ENCODE measurements at regions not wholly inside any gene's neighbourhood (a gene's known extent, or its start where the extent isn't known, plus 50 kb on each side); places are given as distances from the start of the nearest gene placed in this dataset.
"Not testable (repeated sequence)": the region's sequence is repeated elsewhere in the genome, so short reads cannot be mapped to it uniquely, and the experiment has no call there.

DNA sequence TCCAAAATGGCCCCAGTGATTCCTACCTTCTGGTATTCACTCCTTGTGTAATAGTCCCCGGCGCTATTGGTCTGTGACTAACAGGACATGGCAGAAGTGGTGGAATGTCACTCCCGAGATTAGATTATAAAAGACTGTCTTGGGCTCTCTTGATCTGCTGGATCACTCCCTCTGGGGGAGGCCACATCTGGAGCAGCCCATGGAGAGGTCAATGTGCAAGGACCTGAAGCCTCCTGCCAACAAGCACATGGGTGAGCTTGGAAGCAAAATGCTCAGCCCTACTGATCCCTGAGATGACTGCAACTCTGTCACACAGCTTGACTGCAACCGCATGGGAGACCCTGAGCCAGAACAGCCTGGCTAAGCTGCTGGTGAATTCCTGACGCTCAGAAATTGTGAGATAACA lies 94.3 kb upstream of the GLI2 start:
- no peak for DNase-seq

DNA sequence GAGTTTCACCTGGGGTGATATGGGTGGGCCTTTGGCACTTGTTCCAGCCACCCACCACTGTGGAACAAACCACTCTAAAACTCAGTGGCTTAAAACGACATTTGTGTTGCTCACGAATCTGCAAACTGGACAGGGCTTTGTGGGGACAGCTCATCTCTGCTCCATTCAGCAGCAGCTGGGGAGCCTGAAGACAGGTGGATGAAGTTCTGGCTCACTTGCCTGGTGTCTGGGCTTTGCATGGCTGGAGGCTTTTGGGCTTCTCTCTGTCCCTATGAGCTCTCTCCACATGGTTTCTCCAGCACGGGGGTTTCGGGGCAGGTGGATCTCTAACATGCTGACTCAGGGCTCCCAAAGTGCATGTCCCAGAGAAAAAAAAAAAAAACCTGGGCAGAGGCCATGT lies 93.0 kb upstream of the GLI2 start:
- DNase-seq = no peak

DNA sequence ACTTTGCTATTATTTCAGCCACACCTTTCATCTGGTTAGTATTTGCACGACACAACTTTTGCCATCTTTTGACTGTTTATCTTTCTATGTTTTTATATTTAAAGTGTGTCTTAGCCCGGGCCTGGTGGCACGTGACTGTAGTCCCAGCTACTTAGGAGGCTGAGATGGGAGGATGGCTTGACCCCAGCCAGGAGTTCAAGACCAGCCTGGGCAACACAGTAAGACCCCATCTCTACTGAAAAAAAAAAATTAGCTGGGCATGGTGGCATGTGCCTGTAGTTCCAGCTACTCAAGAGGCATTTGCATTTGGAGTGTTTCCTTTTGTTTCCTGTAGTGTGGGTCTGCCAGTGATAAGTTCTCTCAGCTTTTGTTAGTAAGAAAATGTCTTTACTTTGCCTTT lies 88.7 kb upstream of the GLI2 start:
- no peak for DNase-seq

DNA sequence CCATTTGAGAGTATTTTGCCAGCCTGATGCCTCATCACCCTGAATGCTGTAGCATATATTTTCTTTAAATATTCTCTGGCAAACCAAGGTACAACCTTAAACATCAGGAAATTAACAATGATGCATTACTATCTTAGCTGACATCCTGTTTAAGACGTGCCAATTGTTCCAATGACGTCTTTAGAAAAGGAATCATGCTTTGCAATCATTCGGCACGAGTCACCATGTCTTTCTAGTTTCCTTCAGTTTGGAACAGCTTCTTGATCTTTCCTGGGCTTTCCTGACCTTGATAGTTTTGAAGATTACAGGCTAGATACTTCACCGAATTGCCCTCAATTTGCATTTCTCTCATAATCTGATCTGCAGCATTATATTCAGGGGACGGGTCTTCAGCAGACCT lies 88.2 kb upstream of the GLI2 start:
- no peak for DNase-seq

DNA sequence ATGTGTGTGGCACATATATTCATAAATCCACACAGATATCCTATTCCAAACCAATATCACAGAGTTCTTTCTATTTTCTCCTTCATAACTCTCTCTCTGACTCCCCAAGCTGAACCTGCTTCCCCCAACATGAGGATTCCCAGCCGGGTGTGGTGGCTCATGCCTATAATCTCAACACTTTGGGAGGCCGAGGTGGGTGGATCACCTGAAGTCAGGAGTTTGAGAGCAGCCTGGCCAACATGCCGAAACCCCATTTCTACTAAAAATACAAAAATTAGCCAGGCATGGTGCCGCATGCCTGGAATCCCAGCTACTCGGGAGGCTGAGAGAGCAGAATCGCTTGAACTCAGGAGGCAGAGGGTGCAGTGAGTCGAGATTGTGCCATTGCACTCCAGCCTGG lies 86.3 kb upstream of the GLI2 start:
- not testable (repeated sequence) for DNase-seq

DNA sequence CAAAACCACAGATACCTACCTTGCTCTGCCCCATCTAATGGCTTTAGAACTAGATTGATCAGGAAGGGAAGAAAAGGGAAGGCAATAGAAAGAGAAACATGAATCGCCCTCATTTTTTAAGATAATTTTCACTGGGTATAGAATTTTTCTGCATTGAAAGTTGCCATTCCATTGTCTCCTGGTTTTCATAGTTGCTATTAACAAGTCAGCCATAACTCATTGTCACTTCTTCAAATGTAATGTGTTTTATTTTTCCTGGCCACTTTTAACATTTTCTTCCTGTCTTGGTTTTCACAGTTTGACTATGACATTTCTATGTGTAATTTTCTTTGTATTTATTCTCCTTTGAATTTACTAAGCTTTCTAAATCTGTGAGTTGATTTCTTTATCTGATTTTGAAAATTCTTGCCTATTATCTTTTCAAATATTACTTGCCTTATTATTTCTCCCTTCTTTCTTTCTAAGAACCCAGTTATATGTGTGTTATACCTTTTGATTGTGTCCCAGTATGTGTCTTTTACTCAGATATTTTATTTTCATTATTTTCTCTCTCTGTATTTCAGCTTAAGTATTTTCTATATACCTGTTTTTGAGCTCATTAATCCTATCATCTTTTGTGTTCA lies 85.5 kb upstream of the GLI2 start:
- DNase-seq = no peak

DNA sequence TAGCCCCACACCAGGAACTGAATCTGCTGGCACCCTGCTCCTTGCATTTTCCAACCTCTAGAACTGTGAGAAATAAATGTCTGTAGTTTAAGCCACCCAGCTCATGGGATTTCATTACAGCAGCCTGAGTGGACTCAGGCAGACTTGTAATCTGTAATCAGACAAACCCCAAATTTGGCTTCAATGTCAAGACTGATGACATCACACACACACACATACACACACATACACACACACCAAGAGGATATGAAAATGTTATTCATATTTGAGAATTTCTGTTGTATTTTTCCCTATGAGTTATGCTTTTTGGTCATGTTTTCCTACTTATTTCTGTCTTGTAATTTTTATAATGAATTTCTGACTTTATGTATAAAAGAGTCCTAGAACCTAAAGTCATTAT lies 83.8 kb upstream of the GLI2 start:
- no peak for DNase-seq

DNA sequence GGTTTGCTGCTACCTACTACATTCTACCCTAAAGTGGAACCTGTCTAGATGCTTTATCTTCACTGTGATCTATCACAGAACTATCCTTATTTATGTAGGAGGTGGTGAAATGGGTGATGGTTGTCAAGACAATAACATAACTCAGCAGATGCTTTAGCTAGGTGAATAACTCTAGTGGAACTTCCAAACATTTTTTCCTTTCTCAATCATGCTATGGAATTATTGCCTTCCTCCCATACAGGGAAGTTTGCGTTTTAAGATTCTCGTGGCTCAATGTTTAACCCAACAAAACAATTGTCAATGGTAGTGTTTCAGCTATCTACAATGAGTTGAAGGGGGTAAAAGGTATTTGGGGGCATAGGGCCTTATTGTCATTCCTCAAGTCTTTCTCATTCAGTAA lies 82.6 kb upstream of the GLI2 start:
- DNase-seq = no peak

DNA sequence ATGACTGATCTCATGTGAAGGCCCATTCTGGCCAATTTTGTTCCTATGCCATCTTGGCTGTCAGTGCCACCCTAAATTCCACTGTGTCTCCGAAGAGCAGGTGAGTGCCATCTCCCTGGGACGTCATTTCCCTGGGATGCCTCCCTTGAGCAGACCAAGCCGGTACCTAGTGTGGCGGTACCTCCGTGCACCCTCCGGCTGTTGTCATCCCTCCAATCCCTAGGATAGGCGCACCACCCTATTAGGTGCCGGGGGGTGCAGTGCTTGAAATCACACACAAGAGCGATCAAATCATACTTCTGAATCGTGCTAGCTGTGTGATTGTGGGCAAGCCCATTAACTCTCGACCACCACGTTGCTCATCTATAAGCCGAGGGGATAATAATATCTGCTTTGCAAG lies 81.8 kb upstream of the GLI2 start:
- no peak for DNase-seq

DNA sequence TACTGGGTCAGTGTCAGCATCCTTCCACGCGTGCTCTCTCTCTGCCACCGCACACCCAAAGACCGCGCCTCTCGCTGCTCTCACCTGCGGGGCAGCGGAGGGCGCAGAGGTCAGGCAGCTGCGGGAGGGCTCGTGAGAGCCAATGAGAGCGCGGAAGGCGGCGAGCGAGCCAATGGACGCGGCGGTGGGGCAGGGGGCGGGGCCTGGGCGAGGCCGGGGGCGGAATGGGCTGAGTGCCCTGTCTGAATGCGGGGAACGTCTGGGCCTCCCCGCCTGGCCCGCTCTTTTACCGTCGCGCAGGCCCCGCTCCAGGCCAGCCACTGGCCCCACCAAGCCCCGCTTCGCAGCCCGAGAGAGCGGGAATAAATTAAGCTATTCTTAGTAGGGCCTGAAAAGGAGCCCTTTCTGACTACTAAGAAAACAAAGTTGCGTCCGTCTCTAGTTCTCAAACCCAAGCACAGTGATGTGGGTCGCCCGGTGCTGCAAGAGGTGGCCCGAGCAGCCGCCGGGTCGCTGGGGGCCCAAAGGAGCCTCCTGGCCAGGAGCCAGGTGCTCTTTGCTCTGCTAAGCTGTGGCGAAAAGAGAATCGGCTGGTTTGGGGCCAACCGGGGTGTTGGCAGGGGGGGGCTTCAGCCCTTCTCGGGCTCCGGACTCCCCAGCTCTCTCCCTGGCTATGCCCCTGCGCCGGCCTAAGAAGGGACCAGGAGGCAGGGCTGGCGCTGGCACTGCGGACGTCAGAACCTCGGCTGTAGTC lies 81.1 kb upstream of the GLI2 start:
- no peak for DNase-seq

DNA sequence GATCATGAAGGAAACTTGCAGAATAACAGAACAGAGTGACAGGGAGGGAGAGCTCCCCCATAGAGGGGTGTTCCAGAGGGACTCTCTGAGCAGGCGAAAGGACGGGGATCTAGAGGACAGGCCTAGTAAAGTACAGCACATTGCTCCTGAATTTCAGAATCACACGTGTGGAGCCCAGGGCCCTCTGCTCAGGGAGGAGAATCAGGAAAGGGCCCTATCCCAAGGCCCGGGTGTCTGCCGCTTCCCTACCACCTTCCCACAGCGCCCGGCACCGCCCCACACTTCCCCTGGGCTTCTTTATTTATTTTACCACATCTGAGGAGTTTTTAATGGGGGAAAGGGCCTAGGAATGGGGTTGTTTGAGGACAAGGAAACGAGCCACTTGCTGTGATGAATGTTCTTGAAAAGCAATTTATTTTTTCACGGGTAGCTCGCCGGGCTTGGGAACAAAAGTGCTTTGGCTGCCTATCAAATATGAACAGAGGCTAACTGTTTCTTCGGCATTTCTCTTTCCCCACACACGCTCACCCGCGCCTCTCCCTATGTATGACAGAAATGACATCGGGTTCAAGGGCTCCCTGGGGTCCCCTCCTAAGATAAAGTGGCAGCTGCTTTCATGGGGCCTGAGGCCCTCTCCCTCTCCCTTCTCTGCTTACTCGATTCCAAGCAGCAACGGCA lies 79.3 kb upstream of the GLI2 start:
- no peak for DNase-seq

DNA sequence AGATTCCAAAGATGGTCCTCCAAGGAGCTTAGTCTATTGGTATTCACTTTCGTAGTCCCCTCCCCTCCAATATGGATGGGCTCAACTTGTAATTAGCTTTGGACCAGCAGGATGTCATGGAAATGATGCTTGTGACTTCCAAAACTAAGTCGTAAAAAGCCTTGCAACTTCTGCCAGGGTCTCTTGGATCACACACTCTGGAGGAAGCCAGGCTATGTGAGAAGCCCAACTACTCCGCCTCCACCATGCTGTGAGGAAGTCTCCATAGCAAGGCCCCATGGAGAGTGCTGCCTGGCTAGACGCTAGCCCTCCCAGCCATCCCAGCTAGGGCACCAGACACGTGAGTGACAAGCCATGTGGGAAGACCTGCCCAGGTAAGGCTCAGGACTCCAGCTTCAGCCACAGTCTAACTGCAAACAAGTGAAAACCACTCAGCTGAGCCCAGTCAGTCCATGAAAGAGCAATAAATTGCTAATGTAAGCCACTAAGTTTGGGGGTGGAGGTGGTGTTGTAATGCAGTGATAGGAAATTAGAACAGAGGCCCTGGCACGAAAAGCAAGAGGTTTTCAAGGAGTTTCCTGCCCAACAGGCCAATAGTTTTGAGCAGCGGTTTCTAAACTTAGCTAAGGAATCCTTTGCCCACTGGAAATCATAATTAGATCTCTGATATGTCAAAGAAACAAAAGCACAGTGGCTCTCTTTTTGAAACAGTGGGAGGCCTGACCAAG lies 77.5 kb upstream of the GLI2 start:
- DNase-seq = no peak

DNA sequence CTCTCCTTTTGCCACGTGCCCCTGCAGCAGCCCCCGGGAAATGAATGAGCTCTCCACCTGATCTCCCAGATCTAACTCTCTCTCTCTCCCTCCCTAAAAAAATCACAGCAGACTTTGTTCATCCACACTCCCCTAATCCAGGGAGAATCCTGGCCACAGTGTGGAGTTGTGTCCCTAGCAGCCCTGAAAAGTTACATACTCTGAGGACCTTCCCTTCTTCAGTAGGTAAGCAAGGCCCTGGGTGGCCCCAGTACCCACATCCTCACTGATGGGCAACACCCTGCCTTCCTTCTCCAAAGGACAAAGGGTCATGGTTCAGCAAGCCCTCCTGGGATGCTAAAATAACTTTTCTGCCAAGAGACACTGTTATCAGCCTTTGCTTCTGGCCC lies 76.9 kb upstream of the GLI2 start:
- no peak for DNase-seq

DNA sequence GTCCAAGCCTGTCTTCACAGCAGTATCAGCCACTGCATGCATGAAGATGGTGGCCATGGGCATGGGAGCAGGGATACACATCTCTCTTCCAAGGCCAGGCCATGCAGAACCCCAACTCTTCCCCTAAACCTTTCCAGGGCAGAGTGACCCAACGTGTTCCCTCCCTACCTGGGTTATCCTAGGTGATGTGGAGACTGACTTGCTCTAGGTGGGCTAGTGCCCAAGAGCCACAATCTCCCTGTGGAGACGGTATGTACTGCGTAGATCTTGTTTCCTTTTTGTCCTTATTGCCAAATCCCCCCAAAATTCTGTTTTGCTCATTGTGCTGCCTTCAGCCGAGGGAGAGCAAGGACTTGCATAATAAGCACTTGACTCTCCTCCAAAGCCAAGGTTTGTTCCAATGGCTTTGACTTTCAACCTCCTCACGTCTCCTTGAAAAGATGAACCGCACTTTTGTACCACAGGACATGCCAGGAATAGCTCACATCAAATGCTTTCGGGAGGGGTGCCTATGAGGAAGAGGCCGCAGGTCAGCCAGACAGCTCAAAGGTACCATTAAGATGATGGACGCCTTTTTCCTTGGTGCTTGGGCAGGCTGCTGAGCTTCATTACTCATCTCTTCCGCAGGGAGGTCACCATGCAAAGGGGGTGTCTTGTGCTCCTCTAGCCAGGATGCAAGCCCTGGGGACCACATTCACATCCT lies 76.2 kb upstream of the GLI2 start:
- no peak for DNase-seq

DNA sequence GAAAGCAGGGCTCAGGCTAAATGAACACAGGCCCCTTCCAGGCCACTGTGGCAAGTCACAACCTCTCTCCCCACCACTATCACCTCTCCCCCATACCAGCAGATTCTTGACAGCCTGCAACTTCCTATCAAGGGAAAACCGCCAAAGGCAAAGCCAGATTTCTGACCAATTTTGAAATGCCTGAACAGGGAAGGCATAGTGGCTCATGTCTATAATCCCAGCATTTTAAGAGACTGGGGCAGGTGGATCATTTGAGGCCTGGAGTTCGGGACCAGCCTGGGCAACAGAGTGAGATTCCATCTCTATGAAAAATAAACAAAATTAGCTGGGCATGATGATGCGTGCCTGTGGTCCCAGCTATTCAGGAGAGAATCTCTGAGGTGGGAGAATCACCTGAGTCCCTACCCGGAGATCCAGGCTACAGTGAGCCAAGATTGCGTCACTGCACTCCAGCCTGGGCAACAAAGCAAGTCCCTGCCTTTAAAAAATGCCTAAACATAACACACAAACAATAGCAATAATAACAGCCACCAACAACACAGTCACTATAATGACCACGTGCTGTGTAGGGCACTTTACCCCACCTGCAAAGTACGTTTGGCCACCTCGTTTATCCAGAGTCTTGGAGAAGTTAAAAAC lies 75.5 kb upstream of the GLI2 start:
- no peak for DNase-seq

DNA sequence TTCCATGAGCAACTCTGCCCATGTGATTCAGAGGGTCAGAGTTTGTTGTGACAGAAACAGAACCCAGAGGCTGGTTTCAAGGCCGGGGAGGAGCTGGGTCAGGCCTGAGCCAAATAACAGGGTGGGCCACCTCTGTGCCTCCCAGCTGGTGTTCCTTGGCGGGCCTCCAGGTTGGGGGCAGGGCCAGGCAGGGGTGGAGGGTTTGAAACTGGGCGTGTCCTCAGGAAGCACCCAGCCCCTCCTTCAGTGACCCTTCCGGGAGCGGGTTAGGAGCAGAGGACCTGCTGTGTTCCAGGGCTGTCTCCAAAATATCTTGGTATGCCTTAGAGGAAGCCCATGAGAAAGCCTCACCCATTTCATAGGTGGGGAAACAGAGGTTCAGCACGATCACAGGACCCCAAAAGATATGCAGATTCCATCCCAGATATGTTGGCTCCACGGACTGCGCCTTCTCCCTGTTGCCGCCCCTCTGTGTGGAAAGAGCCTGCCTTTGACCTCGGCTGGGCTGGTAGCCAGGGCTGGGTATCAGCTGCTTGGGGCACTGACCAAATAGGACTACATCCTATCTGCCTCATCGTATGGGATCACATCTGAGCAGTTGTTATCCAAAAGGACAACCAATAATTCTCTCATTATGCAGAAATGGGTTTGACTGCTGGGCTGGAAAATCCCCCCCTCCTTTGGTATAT lies 74.8 kb upstream of the GLI2 start:
- DNase-seq = no peak

DNA sequence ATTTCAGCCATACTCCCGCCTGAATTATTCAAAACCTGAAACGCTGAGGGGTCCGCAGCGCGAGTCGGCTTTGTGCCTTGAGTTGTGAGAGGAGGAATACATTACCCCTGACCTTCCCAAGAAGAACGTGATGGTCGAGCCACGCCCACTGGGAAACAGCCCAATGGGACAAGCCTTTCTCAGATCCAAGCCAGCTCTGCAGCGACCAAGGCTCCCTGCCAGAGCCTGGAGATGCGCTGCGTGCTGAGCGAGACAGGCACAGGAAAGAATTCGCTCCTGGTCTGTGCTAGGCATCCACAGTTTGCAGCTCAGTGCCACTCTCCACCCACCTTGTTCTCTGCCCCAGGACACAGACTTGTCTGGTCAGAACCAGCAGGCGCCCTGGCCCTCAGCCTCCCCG lies 74.1 kb upstream of the GLI2 start:
- DNase-seq = no peak

DNA sequence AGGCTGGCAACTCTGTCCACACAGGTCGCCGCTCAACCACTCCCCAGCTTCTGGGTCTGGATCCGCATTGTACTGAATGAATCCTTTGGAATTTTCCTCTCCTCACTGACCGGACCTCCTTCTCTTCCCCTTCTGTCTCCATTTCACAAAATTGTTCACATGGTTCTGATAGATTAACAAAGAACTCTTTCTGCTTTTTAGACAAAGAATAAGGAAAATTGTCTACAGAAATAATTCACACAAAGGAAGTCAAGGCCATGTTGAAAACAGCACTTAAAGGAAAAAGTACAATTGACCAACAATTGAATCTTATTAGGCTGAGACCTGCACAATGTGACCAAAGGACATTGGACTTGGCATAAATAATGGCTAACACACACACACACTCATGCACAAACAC lies 73.6 kb upstream of the GLI2 start:
- DNase-seq = no peak

DNA sequence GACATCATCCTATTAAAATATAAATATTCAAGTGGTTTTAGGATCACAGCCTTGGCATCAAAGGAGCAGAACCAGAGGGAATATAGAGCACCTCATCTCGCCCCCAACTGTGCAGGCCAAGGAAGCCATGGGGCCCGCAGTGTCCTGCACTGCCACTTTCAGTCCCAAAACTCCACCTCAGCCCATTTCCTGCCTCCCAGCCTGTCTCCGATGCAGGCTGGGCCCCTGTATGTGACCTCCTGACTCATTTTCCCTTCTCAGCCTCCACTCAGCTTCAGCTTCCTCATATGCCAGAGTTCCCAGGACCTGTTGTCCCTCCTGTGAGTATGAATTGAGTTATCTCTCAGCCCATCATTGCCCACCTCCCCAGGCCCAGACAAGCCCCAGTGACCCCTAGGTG lies 72.9 kb upstream of the GLI2 start:
- no peak for DNase-seq

DNA sequence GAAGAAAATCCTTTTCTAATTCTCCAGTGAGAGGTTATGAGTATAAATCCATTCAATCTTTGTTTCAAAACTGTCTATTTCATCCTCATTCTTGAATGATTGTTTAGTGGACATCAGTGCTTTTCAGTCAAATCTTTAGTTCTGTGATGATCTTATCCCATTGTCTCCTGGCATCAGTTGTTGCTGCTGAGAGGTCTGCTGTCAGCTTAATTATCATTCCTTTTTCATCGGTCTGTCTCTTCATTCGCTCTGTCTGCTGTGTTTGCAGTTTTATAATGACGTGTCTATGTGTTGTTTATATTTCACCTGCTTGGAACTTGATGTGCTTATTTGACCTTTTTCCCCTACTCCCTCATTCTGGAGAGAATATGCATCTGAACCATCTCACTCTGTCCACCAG lies 69.2 kb upstream of the GLI2 start:
- no peak for DNase-seq

DNA sequence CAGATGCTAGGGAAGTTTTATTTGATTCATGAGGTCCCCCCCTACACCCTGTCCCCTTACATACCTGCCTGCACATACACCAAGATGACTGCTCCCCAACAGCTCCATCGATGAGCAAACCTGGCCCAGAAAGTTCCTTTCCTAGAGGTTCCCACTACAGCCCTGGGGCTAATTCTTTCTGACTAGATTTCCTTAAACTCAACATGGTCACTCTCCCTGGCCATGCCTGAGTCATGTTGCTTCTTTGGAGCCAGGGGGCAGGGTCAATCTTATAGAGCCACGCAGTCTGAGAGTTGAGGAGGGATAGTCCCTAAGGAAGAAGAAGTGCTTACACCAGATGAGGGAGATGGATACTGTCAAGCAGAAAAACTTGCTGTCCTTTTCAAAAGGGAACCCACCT lies 67.7 kb upstream of the GLI2 start:
- no peak for DNase-seq
